Neural cell (in vitro differentiated cells): ENCODE measurements at regions not wholly inside any gene's neighbourhood (a gene's known extent, or its start where the extent isn't known, plus 50 kb on each side); places are given as distances from the start of the nearest gene placed in this dataset.

ENCODE experiments used
- H2AFZ ChIP-seq: fragments of 200-600, 300-800 bp; sonication (generic), shearing (Covaris generic); 2 replicates; pipeline ENCODE4 v1.6.0; 2014; ENCODE audit warnings: low read depth, mild to moderate bottlenecking, antibody characterized with exemption, low read length, moderate library complexity
- H3F3A ChIP-seq: fragments of 200-600 bp; shearing (Covaris generic); 2 replicates; pipeline ENCODE4 v1.6.1; 2016; ENCODE audit warnings: mild to moderate bottlenecking, moderate library complexity, mixed read lengths, antibody characterized with exemption, low read length; ENCODE audit not compliant: insufficient read depth, poor library complexity, severe bottlenecking
- H3K27ac ChIP-seq: fragments of 200-600, 300-800 bp; sonication (generic), shearing (Covaris generic); 2 replicates; pipeline ENCODE4 v1.5.1; 2014; ENCODE audit warnings: mild to moderate bottlenecking, low read length, moderate library complexity
- H3K27me3 ChIP-seq: fragments of 300-800, 200-600 bp; sonication (generic), shearing (Covaris generic); 2 replicates; pipeline ENCODE4 v1.6.0; 2014; ENCODE audit warnings: mild to moderate bottlenecking, low read depth, low read length, moderate library complexity; ENCODE audit not compliant: insufficient read depth
- H3K36me3 ChIP-seq: fragments of 300-800, 200-600 bp; sonication (generic), shearing (Covaris generic); 2 replicates; pipeline ENCODE4 v1.5.1; 2014; ENCODE audit warnings: mild to moderate bottlenecking, antibody characterized with exemption, low read length, moderate library complexity; ENCODE audit not compliant: insufficient read depth
- H3K4me2 ChIP-seq: fragments of 300-800, 200-600 bp; sonication (generic), shearing (Covaris generic); 2 replicates; pipeline ENCODE4 v1.6.0; 2014; ENCODE audit warnings: mild to moderate bottlenecking, low read length
- H3K4me3 ChIP-seq: fragments of 300-800, 200-600 bp; sonication (generic), shearing (Covaris generic); 2 replicates; pipeline ENCODE4 v1.5.1; 2014; ENCODE audit warnings: mild to moderate bottlenecking, low read length, moderate library complexity
- H3K79me2 ChIP-seq: fragments of 200-600 bp; shearing (Covaris generic); replicated peaks from 2 replicates; pipeline ENCODE4 v1.6.0; 2014; ENCODE audit warnings: mild to moderate bottlenecking, low read length, moderate library complexity; ENCODE audit not compliant: insufficient read depth
- H3K9ac ChIP-seq: fragments of 300-800, 200-600 bp; sonication (generic), shearing (Covaris generic); 2 replicates; pipeline ENCODE4 v1.6.1; 2016; ENCODE audit warnings: mild to moderate bottlenecking, low read length, mixed read lengths
- H3K9me2 ChIP-seq: fragments of 200-600 bp; shearing (Covaris generic); 2 replicates; pipeline ENCODE4 v1.6.1; 2016; ENCODE audit warnings: mild to moderate bottlenecking, low read length, mixed read lengths; ENCODE audit not compliant: insufficient read depth
- H3K9me3 ChIP-seq: fragments of 200-600, 300-800 bp; sonication (generic), shearing (Covaris generic); 2 replicates; pipeline ENCODE4 v1.6.1; 2016; ENCODE audit warnings: mild to moderate bottlenecking, mixed run types, low read length, moderate library complexity, mixed read lengths
- H4K20me1 ChIP-seq: fragments of 200-600 bp; shearing (Covaris generic); 2 replicates; pipeline ENCODE4 v1.6.1; 2016; ENCODE audit warnings: mild to moderate bottlenecking, mixed run types; ENCODE audit not compliant: insufficient read depth
- EP300 ChIP-seq: fragments of 450-650 bp; conservative IDR thresholded peaks from 2 replicates; pipeline ENCODE4 v1.6.1; 2014; ENCODE audit warnings: antibody characterized with exemption, mild to moderate bottlenecking, moderate library complexity; ENCODE audit not compliant: poor library complexity, severe bottlenecking
- EZH2 ChIP-seq: fragments of 200-600, 300-800 bp; shearing (Covaris generic), sonication (generic); IDR thresholded peaks from 2 replicates; pipeline ENCODE4 v1.6.1; 2014; ENCODE audit warnings: antibody characterized with exemption, low read length, borderline replicate concordance, mild to moderate bottlenecking; ENCODE audit not compliant: insufficient read depth, poor library complexity, severe bottlenecking
- MXI1 ChIP-seq: fragments of 450-650 bp; conservative IDR thresholded peaks from 2 replicates; pipeline ENCODE4 v1.6.1; 2014; ENCODE audit warnings: antibody characterized with exemption, mild to moderate bottlenecking; ENCODE audit not compliant: poor library complexity, severe bottlenecking
- POLR2AphosphoS5 ChIP-seq: IDR thresholded peaks from 2 replicates; pipeline ENCODE4 v1.6.1; 2012
- RAD21 ChIP-seq: fragments of 450-650 bp; conservative IDR thresholded peaks from 2 replicates; pipeline ENCODE4 v1.6.1; 2014; ENCODE audit warnings: antibody characterized with exemption, mild to moderate bottlenecking, moderate library complexity
- REST ChIP-seq: IDR thresholded peaks from 2 replicates; pipeline ENCODE4 v1.6.1; 2012; ENCODE audit warnings: borderline replicate concordance
- SMC3 ChIP-seq: fragments of 450-650 bp; conservative IDR thresholded peaks from 2 replicates; pipeline ENCODE4 v1.6.1; 2014; ENCODE audit warnings: antibody characterized with exemption, mild to moderate bottlenecking, moderate library complexity; ENCODE audit not compliant: poor library complexity
- TAF1 ChIP-seq: IDR thresholded peaks from 2 replicates; pipeline ENCODE4 v1.6.1; 2012; ENCODE audit warnings: low read depth
- TF ChIP-seq, protein P1 (sequence below): fragments of 450-650 bp; IDR thresholded peaks from 2 replicates; pipeline ENCODE4 v1.5.1; 2014; ENCODE audit warnings: antibody characterized with exemption, mild to moderate bottlenecking, moderate library complexity; ENCODE audit not compliant: poor library complexity, severe bottlenecking

GRCh38 chr21:21860888-21861287 is 862.7 kb downstream of the NCAM2 start:
- no peak for TF ChIP-seq POLR2AphosphoS5
- TF ChIP-seq RAD21, result no peak
- no peak for TF ChIP-seq MXI1
- TF ChIP-seq SMC3, result no peak
- no peak for TF ChIP-seq EZH2
- TF ChIP-seq TAF1, result no peak
- TF ChIP-seq REST, result no peak
- TF ChIP-seq EP300, result no peak
- TF ChIP-seq, protein P1, sequence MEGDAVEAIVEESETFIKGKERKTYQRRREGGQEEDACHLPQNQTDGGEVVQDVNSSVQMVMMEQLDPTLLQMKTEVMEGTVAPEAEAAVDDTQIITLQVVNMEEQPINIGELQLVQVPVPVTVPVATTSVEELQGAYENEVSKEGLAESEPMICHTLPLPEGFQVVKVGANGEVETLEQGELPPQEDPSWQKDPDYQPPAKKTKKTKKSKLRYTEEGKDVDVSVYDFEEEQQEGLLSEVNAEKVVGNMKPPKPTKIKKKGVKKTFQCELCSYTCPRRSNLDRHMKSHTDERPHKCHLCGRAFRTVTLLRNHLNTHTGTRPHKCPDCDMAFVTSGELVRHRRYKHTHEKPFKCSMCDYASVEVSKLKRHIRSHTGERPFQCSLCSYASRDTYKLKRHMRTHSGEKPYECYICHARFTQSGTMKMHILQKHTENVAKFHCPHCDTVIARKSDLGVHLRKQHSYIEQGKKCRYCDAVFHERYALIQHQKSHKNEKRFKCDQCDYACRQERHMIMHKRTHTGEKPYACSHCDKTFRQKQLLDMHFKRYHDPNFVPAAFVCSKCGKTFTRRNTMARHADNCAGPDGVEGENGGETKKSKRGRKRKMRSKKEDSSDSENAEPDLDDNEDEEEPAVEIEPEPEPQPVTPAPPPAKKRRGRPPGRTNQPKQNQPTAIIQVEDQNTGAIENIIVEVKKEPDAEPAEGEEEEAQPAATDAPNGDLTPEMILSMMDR, result no peak
- H2AFZ ChIP-seq, result no peak overlapping the region
- no peaks in the 10 kb centered on the region for H3K79me2 ChIP-seq
- no peak overlapping the region for H3K27ac ChIP-seq
- H3K27me3 ChIP-seq, result no peaks in the 10 kb centered on the region
- no peak overlapping the region for H3K9ac ChIP-seq
- H4K20me1 ChIP-seq, result no peaks in the 10 kb centered on the region
- H3K4me2 ChIP-seq, result no peak overlapping the region
- no peaks in the 10 kb centered on the region for H3K9me2 ChIP-seq
- H3K36me3 ChIP-seq, result no peaks in the 10 kb centered on the region
- H3F3A ChIP-seq, result no peaks in the 10 kb centered on the region
- no peaks in the 10 kb centered on the region for H3K9me3 ChIP-seq
- H3K4me3 ChIP-seq, result no peak overlapping the region

- Histone ChIP-seq H3K9me2 (no peaks in the 10 kb centered on the region), H3K27me3 (no peaks in the 10 kb centered on the region), H3K4me3 (no peak overlapping the region), H3K36me3 (no peaks in the 10 kb centered on the region), H2AFZ (no peak overlapping the region), H3K9ac (no peak overlapping the region), H3K4me2 (no peak overlapping the region), H3K79me2 (no peaks in the 10 kb centered on the region), H3F3A (no peaks in the 10 kb centered on the region), H4K20me1 (no peaks in the 10 kb centered on the region), H3K27ac (no peak overlapping the region), H3K9me3 (no peaks in the 10 kb centered on the region)
- TF ChIP-seq EP300, result no peak
- no peak for TF ChIP-seq MXI1
- TF ChIP-seq POLR2AphosphoS5, result no peak
- TF ChIP-seq REST, result no peak
- no peak for TF ChIP-seq EZH2
- TF ChIP-seq, protein P1, result no peak
- no peak for TF ChIP-seq SMC3
- TF ChIP-seq TAF1, result no peak
- TF ChIP-seq RAD21, result no peak
Observed at GRCh38 chr21:21864321-21864840, 866.2 kb downstream of the NCAM2 start.
